Liver (tissue), 3 donors: ENCODE measurements at regions not wholly inside any gene's neighbourhood (a gene's known extent, or its start where the extent isn't known, plus 50 kb on each side); places are given as distances from the start of the nearest gene placed in this dataset.

Source experiments
- CTCF ChIP-seq: fragments of 150-350 bp; IDR thresholded peaks from 2 replicates; pipeline ENCODE4 v1.5.1; 2017; ENCODE audit warnings: improper control_type of control experiment, low read depth, low read length; ENCODE audit not compliant: missing input control
- JUND ChIP-seq, 2 donors: IDR thresholded peaks; 2 replicates each; pipeline ENCODE4 v1.6.1; 2016; ENCODE audit warnings: antibody characterized with exemption in 2 of 2
- MAX ChIP-seq: IDR thresholded peaks from 2 replicates; pipeline ENCODE4 v1.6.1; 2016; ENCODE audit warnings: antibody characterized with exemption
- NR2F2 ChIP-seq: IDR thresholded peaks from 2 replicates; pipeline ENCODE4 v1.6.1; 2016; ENCODE audit warnings: antibody characterized with exemption
- RAD21 ChIP-seq, 2 donors: IDR thresholded peaks; 2 replicates each; pipeline ENCODE4 v1.6.1; 2016; ENCODE audit warnings: antibody characterized with exemption in 2 of 2, mild to moderate bottlenecking in 2 of 2
- REST ChIP-seq: IDR thresholded peaks from 2 replicates; pipeline ENCODE4 v1.6.1; 2016; ENCODE audit warnings: antibody characterized with exemption, mild to moderate bottlenecking
- RXRA ChIP-seq, 2 donors: IDR thresholded peaks; 2 replicates each; pipeline ENCODE4 v1.6.1; 2017 to 2018; ENCODE audit warnings: antibody characterized with exemption in 2 of 2, mild to moderate bottlenecking in 1 of 2
- ZBTB33 ChIP-seq: IDR thresholded peaks from 2 replicates; pipeline ENCODE4 v1.6.1; 2016; ENCODE audit warnings: antibody characterized with exemption
- donor health status: healthy.
- donor health status: healthy.

GRCh38 chr2:65730186-65730585 lies 297.8 kb upstream of the SPRED2 start:
- no peak for TF ChIP-seq CTCF
- no peak for TF ChIP-seq RAD21 (IDR thresholded peaks at IDR 0.05)
- TF ChIP-seq ZBTB33: no peak
- no peak for TF ChIP-seq MAX
- TF ChIP-seq JUND (IDR thresholded peaks at IDR 0.05): no peak
- TF ChIP-seq RXRA (IDR thresholded peaks at IDR 0.05): no peak
- TF ChIP-seq REST: no peak
- TF ChIP-seq NR2F2: no peak
